ENCODE measurements at regions not wholly inside any gene's neighbourhood (a gene's known extent, or its start where the extent isn't known, plus 50 kb on each side); places are given as distances from the start of the nearest gene placed in this dataset.

GRCh38 chr5:56518820-56519219 lies 285.7 kb upstream of the ANKRD55 start:
- TF ChIP-seq CTCF (IDR thresholded peaks at IDR 0.05; ENCODE audit: insufficient read depth, low read length): no peak
- no peak for TF ChIP-seq POLR2AphosphoS5 (IDR thresholded peaks at IDR 0.05; ENCODE audit: low read depth)
- TF ChIP-seq GABPA (IDR thresholded peaks at IDR 0.05; ENCODE audit: low read depth): no peak
- no peak for TF ChIP-seq REST (IDR thresholded peaks at IDR 0.05; ENCODE audit: insufficient replicate concordance, low read depth)

Measured in HL-60 (cell line).